Naive B cell (primary cell): ENCODE measurements at regions not wholly inside any gene's neighbourhood (a gene's known extent, or its start where the extent isn't known, plus 50 kb on each side); places are given as distances from the start of the nearest gene placed in this dataset.

ENCODE experiments used
- ATAC-seq, 2 donors: fragments of 150-1000 bp; cut with Tn5 transposase; 2 replicates each; pipeline ENCODE4 v1.10.0; 2021; ENCODE audit warnings: low read depth in 2 of 2, mild to moderate bottlenecking in 2 of 2, moderate library complexity in 2 of 2
- DNase-seq: peaks from one replicate; pipeline ENCODE4 v3.0.0; 2022
- H3K27ac Mint-ChIP-seq, 6 donors: one replicate each; pipeline ENCODE4 v1.8.0; 2020 to 2022; ENCODE audit warnings: mild to moderate bottlenecking in 6 of 6, mixed read lengths in 6 of 6, moderate library complexity in 5 of 6, inconsistent platforms in 2 of 6
- H3K27me3 Mint-ChIP-seq, 3 donors: one replicate each; pipeline ENCODE4 v1.8.0; 2021 to 2022; ENCODE audit warnings: mixed read lengths in 3 of 3, mild to moderate bottlenecking in 1 of 3
- H3K36me3 Mint-ChIP-seq, 2 donors: one replicate each; pipeline ENCODE4 v1.8.0; 2020 to 2022; ENCODE audit warnings: mixed read lengths in 2 of 2, inconsistent platforms in 1 of 2, mild to moderate bottlenecking in 1 of 2
- H3K4me1 Mint-ChIP-seq, 3 donors: one replicate each; pipeline ENCODE4 v1.8.0; 2020 to 2022; ENCODE audit warnings: mixed read lengths in 3 of 3, inconsistent platforms in 1 of 3, mild to moderate bottlenecking in 1 of 3, moderate library complexity in 1 of 3
- H3K4me3 Mint-ChIP-seq, 8 donors: one replicate each; pipeline ENCODE4 v1.8.0; 2020 to 2022; ENCODE audit warnings: mild to moderate bottlenecking in 8 of 8, mixed read lengths in 8 of 8, moderate library complexity in 8 of 8, inconsistent platforms in 2 of 8
- H3K9me3 Mint-ChIP-seq, 7 donors: one replicate each; pipeline ENCODE4 v1.8.0; 2020 to 2022; ENCODE audit warnings: mixed read lengths in 7 of 7, mild to moderate bottlenecking in 5 of 7, inconsistent platforms in 2 of 7, moderate library complexity in 1 of 7

- Mint-ChIP-seq H3K27ac (no peak overlapping the region), H3K9me3 (peaks cover 0 to 2% (median 0%) of the 10 kb centered on the region in 7 donors), H3K36me3 (no peaks in the 10 kb centered on the region), H3K27me3 (peaks cover 20 to 42% (median 31%) of the 10 kb centered on the region in 3 donors), H3K4me3 (no peak overlapping the region), H3K4me1 (no peaks in the 10 kb centered on the region)
- DNase-seq (no peak), ATAC-seq (no peak)
Observed at GRCh38 chr4:100075486-100076270, 114.6 kb downstream of the DDIT4L start.

GRCh38 chr4:100075056-100075455 is 115.2 kb downstream of the DDIT4L start:
- Mint-ChIP-seq H3K36me3 (no peaks in the 10 kb centered on the region), H3K4me1 (no peaks in the 10 kb centered on the region), H3K27me3 (peaks cover 20 to 42% (median 33%) of the 10 kb centered on the region in 3 donors), H3K27ac (no peak overlapping the region), H3K4me3 (no peak overlapping the region), H3K9me3 (peaks cover 0 to 2% (median 0%) of the 10 kb centered on the region in 7 donors)
- DNase-seq: no peak
- no peak for ATAC-seq

GRCh38 chr4:100071506-100071905 is 118.8 kb downstream of the DDIT4L start:
- Mint-ChIP-seq H3K27me3 (peaks cover 25 to 52% (median 27%) of the 10 kb centered on the region in 3 donors), H3K36me3 (no peaks in the 10 kb centered on the region), H3K4me3 (no peak overlapping the region), H3K4me1 (peaks cover 0 to 6% (median 4%) of the 10 kb centered on the region in 3 donors), H3K27ac (no peak overlapping the region), H3K9me3 (no peaks in the 10 kb centered on the region)
- ATAC-seq (no peak), DNase-seq (no peak)

- Mint-ChIP-seq H3K27me3 (peaks cover 27 to 55% (median 27%) of the 10 kb centered on the region in 3 donors), H3K27ac (no peak overlapping the region), H3K9me3 (no peaks in the 10 kb centered on the region), H3K4me3 (no peak overlapping the region), H3K4me1 (peaks cover 0 to 6% (median 4%) of the 10 kb centered on the region in 3 donors), H3K36me3 (no peaks in the 10 kb centered on the region)
- DNase-seq (no peak), ATAC-seq (no peak)
Observed at GRCh38 chr4:100070868-100071267, 119.4 kb downstream of the DDIT4L start.

- Mint-ChIP-seq H3K27ac (no peak overlapping the region), H3K9me3 (no peaks in the 10 kb centered on the region), H3K4me3 (no peak overlapping the region), H3K4me1 (peaks cover 0 to 6% (median 4%) of the 10 kb centered on the region in 3 donors), H3K27me3 (peaks cover 16 to 40% (median 21%) of the 10 kb centered on the region in 3 donors), H3K36me3 (no peaks in the 10 kb centered on the region)
- no peak for ATAC-seq
- DNase-seq: no peak
Observed at GRCh38 chr4:100069207-100069606, 119.1 kb upstream of the H2AZ1 start.

GRCh38 chr4:100067255-100067654 is 117.2 kb upstream of the H2AZ1 start:
- ATAC-seq: no peak
- Mint-ChIP-seq H3K4me1 (peaks cover 0 to 6% (median 4%) of the 10 kb centered on the region in 3 donors), H3K4me3 (no peak overlapping the region)

GRCh38 chr4:100063355-100063754 is 113.3 kb upstream of the H2AZ1 start:
- Mint-ChIP-seq H3K4me1 (no peaks in the 10 kb centered on the region), H3K36me3 (no peaks in the 10 kb centered on the region), H3K27ac (no peak overlapping the region), H3K27me3 (peaks cover 25 to 45% (median 35%) of the 10 kb centered on the region in 3 donors), H3K4me3 (no peak overlapping the region), H3K9me3 (no peaks in the 10 kb centered on the region)
- DNase-seq (no peak), ATAC-seq (no peak)

More at GRCh38 chr4:100067255-100067654, 117.2 kb upstream of the H2AZ1 start:
- no peak overlapping the region for H3K27ac Mint-ChIP-seq
- H3K9me3 Mint-ChIP-seq: no peaks in the 10 kb centered on the region
- DNase-seq: no peak
- no peaks in the 10 kb centered on the region for H3K36me3 Mint-ChIP-seq
- H3K27me3 Mint-ChIP-seq: peaks cover 27 to 43% (median 32%) of the 10 kb centered on the region in 3 donors

- H3K9me3 Mint-ChIP-seq: no peaks in the 10 kb centered on the region
- H3K36me3 Mint-ChIP-seq: no peaks in the 10 kb centered on the region
- no peak overlapping the region for H3K27ac Mint-ChIP-seq
- no peaks in the 10 kb centered on the region for H3K4me1 Mint-ChIP-seq
- ATAC-seq (no peak), DNase-seq (no peak)
- no peak overlapping the region for H3K4me3 Mint-ChIP-seq
- peaks cover 25 to 41% (median 35%) of the 10 kb centered on the region in 3 donors for H3K27me3 Mint-ChIP-seq
Observed at GRCh38 chr4:100062921-100063320, 112.8 kb upstream of the H2AZ1 start.

- no peaks in the 10 kb centered on the region for H3K36me3 Mint-ChIP-seq
- no peaks in the 10 kb centered on the region for H3K9me3 Mint-ChIP-seq
- no peak overlapping the region for H3K4me3 Mint-ChIP-seq
- H3K27ac Mint-ChIP-seq: no peak overlapping the region
- H3K4me1 Mint-ChIP-seq: no peaks in the 10 kb centered on the region
- peaks cover 22 to 35% (median 35%) of the 10 kb centered on the region in 3 donors for H3K27me3 Mint-ChIP-seq
- ATAC-seq (no peak), DNase-seq (no peak)
Observed at GRCh38 chr4:100061835-100062234, 111.8 kb upstream of the H2AZ1 start.

GRCh38 chr4:100060765-100061416 is 110.8 kb upstream of the H2AZ1 start:
- peaks cover 18 to 37% (median 29%) of the 10 kb centered on the region in 3 donors for H3K27me3 Mint-ChIP-seq

GRCh38 chr4:100059467-100059866 is 109.4 kb upstream of the H2AZ1 start:
- no peak for DNase-seq
- Mint-ChIP-seq H3K4me3 (no peak overlapping the region), H3K27ac (no peak overlapping the region), H3K27me3 (peaks cover 18 to 38% (median 34%) of the 10 kb centered on the region in 3 donors), H3K9me3 (no peaks in the 10 kb centered on the region), H3K4me1 (no peaks in the 10 kb centered on the region), H3K36me3 (no peaks in the 10 kb centered on the region)
- ATAC-seq: no peak

More at GRCh38 chr4:100060765-100061416, 110.8 kb upstream of the H2AZ1 start:
- Mint-ChIP-seq H3K36me3 (no peaks in the 10 kb centered on the region), H3K27ac (no peak overlapping the region), H3K4me3 (no peak overlapping the region), H3K9me3 (no peaks in the 10 kb centered on the region), H3K4me1 (no peaks in the 10 kb centered on the region)
- DNase-seq (no peak), ATAC-seq (no peak)

GRCh38 chr4:100056701-100057100 is 106.6 kb upstream of the H2AZ1 start:
- Mint-ChIP-seq H3K27me3 (peaks cover 0 to 30% (median 20%) of the 10 kb centered on the region in 3 donors), H3K9me3 (no peaks in the 10 kb centered on the region), H3K36me3 (no peaks in the 10 kb centered on the region), H3K4me3 (no peak overlapping the region), H3K27ac (no peak overlapping the region), H3K4me1 (no peaks in the 10 kb centered on the region)
- DNase-seq (no peak), ATAC-seq (no peak)

GRCh38 chr4:100054071-100054470 is 104.0 kb upstream of the H2AZ1 start:
- no peaks in the 10 kb centered on the region for H3K4me1 Mint-ChIP-seq
- H3K36me3 Mint-ChIP-seq: no peaks in the 10 kb centered on the region
- no peak overlapping the region for H3K4me3 Mint-ChIP-seq
- ATAC-seq (no peak), DNase-seq (no peak)
- peaks cover 0 to 8% (median 1%) of the 10 kb centered on the region in 7 donors for H3K9me3 Mint-ChIP-seq
- H3K27ac Mint-ChIP-seq: no peak overlapping the region
- H3K27me3 Mint-ChIP-seq: peaks cover 8 to 37% (median 26%) of the 10 kb centered on the region in 3 donors

- peaks cover 8 to 27% (median 17%) of the 10 kb centered on the region in 3 donors for H3K27me3 Mint-ChIP-seq
- peaks cover 0 to 14% (median 1%) of the 10 kb centered on the region in 7 donors for H3K9me3 Mint-ChIP-seq
- ATAC-seq (no peak), DNase-seq (no peak)
- no peak overlapping the region for H3K4me3 Mint-ChIP-seq
- H3K36me3 Mint-ChIP-seq: no peaks in the 10 kb centered on the region
- no peaks in the 10 kb centered on the region for H3K4me1 Mint-ChIP-seq
- H3K27ac Mint-ChIP-seq: no peak overlapping the region
Observed at GRCh38 chr4:100049872-100050271, 99.8 kb upstream of the H2AZ1 start.
